Fibroblast of mammary gland (primary cell): ENCODE measurements at regions not wholly inside any gene's neighbourhood (a gene's known extent, or its start where the extent isn't known, plus 50 kb on each side); places are given as distances from the start of the nearest gene placed in this dataset.

Experiments
- DNase-seq: peaks from one replicate; pipeline ENCODE4 v3.0.0-alpha.2; 2010; ENCODE audit warnings: low read depth
- H3K4me3 ChIP-seq: 2 replicates; pipeline ENCODE4 v1.5.1; 2011; ENCODE audit warnings: low read depth, mild to moderate bottlenecking, low read length, moderate library complexity; ENCODE audit not compliant: control insufficient read depth
- TF ChIP-seq, protein P1 (sequence below): conservative IDR thresholded peaks from 2 replicates; pipeline ENCODE4 v1.5.1; 2011; ENCODE audit warnings: low read depth, low read length, inconsistent platforms; ENCODE audit not compliant: control insufficient read depth, insufficient read depth

DNA sequence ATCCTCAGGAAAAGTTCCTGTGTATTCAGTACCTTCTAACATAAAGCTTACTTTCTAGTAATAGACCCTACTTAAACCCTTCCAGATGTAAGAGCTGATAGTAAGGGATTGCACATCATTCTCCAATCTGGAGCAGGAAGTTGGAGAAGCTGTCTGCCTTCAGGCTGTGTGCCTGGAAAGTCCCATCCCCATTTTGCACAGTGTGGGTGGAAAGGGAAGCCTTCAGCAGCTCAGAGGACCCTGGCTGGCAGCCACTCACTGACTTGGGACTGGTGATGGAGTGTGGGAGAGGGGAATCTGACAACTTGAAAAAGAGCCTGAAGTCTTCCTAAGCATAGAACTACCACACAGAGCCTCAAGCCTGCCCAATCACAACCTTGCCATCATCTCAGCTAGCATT, 164.1 kb upstream of the ADO start:
- TF ChIP-seq, protein P1, sequence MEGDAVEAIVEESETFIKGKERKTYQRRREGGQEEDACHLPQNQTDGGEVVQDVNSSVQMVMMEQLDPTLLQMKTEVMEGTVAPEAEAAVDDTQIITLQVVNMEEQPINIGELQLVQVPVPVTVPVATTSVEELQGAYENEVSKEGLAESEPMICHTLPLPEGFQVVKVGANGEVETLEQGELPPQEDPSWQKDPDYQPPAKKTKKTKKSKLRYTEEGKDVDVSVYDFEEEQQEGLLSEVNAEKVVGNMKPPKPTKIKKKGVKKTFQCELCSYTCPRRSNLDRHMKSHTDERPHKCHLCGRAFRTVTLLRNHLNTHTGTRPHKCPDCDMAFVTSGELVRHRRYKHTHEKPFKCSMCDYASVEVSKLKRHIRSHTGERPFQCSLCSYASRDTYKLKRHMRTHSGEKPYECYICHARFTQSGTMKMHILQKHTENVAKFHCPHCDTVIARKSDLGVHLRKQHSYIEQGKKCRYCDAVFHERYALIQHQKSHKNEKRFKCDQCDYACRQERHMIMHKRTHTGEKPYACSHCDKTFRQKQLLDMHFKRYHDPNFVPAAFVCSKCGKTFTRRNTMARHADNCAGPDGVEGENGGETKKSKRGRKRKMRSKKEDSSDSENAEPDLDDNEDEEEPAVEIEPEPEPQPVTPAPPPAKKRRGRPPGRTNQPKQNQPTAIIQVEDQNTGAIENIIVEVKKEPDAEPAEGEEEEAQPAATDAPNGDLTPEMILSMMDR: no peak
- peak; percentile 31 for DNase-seq
- no peak overlapping the region for H3K4me3 ChIP-seq

DNA sequence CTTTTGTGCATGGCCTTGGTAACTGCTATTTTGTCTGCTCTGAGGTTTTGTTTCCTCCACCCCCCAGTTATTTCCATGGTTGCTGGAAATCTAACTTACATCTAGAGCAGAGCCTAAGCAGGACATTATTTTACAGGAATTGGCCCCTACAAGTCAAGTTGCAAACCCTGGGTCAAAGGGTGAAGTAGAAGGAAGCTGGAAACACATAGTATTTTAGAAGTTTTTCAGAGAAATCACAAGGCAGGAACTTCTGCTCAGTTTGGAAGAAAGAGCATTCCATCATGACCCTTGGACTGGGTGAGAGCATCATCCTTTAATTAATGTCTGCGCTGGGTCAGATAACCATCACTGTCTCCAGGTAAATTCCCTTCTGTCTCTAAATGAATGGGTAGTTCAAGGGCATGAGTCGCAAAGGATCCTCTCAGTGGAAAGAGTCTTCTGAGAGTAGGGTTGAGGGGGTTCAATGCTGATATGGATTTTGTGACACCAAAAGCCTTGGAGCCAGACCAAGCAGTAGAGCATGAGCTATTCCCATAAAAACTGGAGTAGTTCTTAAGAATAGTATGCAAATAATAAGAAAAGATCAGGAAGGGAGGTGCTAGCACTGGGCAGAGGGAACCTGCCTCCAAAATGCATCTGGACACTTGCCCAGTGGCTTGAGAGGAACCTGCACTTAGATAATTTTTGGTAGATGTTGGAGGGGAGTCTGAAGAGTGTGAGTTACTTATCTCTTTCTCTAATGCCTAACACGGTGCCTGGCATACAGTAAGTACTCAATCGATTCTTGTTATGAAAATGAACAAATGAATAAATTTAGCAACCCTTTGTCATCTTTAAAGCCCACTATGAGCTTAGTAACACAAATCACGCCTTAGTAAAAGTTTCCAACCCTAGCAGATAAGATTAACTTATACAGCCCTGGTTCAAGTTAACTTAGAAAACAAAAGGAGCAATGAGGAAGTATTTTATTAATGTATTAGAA, 160.6 kb upstream of the ADO start:
- TF ChIP-seq, protein P1: no peak
- DNase-seq: no peak
- no peak overlapping the region for H3K4me3 ChIP-seq

DNA sequence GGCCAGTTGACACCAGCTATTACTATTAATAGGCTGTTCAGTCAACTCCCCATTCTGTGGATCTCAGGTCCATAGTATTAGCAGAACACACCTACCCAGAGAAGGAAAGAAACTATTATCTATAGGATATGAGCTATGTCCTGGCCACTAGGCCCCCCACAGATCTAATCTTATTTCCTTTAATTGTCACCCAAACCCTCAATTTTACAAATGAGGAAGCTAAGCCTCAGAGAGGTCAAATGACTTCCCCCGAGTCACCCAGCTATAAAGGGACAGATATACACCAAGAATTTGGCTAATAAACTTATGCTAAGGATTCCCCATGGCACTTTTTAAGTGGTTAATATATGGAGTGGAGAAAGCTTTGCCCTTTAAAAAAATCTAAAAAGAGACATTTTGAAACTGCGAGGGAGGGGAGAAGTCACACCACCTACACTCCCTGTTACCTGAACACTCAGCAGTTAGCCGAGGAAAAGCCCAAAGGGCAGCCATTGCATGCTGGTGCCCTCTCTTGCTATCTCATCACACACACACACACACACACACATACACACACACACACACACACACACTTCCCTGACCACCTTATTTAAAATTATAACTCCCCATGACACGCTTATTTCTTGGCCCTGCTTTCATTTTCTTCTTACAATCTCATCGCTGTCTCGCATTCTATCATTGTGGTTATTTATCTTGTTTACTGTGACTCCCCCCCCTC, 157.0 kb upstream of the ADO start:
- no peak overlapping the region for H3K4me3 ChIP-seq
- TF ChIP-seq, protein P1: no peak
- no peak for DNase-seq

DNA sequence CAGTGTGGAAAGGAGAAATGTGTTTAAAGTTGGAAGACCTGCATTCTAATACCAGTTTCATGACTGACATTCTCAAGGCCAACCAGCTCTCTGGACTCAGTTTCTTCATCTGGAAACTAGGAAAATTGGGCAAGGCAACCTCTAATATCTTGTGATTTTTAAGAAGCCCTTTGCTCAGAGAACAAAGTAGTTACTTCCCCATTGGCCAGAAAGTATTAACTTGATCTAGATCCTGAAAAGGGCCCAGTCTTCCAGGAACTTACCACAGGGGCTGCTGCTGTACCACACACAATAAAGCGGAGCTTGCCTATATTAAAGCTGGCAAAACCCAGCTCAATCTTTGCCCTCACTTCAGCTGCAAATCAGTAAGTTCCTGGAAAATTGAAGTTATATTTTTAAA, 155.6 kb upstream of the ADO start:
- TF ChIP-seq, protein P1: no peak
- no peak overlapping the region for H3K4me3 ChIP-seq
- no peak for DNase-seq

DNA sequence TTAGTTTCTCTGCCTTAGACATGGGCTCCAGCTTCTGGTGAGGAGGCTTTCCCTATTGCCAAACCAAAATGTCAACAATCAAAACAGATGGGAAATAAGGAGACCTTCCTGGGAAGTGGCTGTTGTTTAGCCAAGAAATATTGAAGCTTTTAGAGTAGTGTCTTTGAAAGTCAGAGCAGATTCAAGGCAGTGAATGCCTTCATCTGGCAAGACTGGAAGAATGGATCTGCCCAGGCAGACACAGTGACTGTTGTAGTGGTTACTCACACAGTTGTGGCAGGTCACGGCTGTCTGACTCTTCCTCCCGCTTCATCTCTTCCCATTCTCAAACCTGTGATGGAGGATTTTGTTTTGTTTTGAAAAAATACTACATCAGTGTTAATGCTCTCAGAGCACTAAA, 154.1 kb upstream of the ADO start:
- TF ChIP-seq, protein P1: no peak
- DNase-seq: no peak
- H3K4me3 ChIP-seq: no peak overlapping the region

DNA sequence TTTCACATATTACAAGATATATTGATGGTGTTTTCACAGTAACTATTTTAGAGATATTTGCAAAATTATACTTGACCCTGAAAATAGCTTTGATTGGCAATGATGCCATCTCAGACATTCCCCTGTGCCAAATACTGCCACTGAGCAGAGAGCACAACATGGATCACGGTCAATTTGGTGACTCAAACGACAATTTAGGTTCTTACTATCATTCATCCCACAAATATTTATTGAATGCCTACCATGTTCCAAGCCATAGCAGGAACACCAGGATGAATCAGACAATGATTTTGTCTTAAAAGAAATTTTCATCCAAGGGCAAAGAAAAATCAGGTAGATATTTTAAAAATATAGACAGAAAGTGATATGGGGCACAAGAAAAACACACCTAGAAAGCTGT, 153.2 kb upstream of the ADO start:
- H3K4me3 ChIP-seq: no peak overlapping the region
- TF ChIP-seq, protein P1: no peak
- DNase-seq: peak; percentile 35
